KMS-11 (cell line): ENCODE measurements at regions not wholly inside any gene's neighbourhood (a gene's known extent, or its start where the extent isn't known, plus 50 kb on each side); places are given as distances from the start of the nearest gene placed in this dataset.

Experiments used
- H2AFZ ChIP-seq: fragments of 200-600 bp; sonication (generic); 2 replicates; pipeline ENCODE4 v1.6.1; 2016; ENCODE audit warnings: antibody characterized with exemption, mixed run types, low read depth
- H3K27ac ChIP-seq: fragments of 200-600 bp; sonication (generic); 2 replicates; pipeline ENCODE4 v1.6.1; 2016; ENCODE audit warnings: mild to moderate bottlenecking, mixed run types
- H3K27me3 ChIP-seq: fragments of 200-600 bp; sonication (generic); 2 replicates; pipeline ENCODE4 v1.6.1; 2017; ENCODE audit warnings: mild to moderate bottlenecking, low read depth, mixed run types, moderate library complexity; ENCODE audit not compliant: insufficient read depth
- H3K36me3 ChIP-seq: fragments of 200-600 bp; sonication (generic); 2 replicates; pipeline ENCODE4 v1.6.1; 2017; ENCODE audit warnings: mild to moderate bottlenecking, mixed run types; ENCODE audit not compliant: insufficient read depth
- H3K4me1 ChIP-seq: fragments of 200-600 bp; sonication (generic); 2 replicates; pipeline ENCODE4 v1.6.1; 2016; ENCODE audit warnings: mild to moderate bottlenecking, low read depth, mixed run types; ENCODE audit not compliant: poor library complexity, severe bottlenecking
- H3K4me2 ChIP-seq: fragments of 200-600 bp; sonication (generic); 2 replicates; pipeline ENCODE4 v1.7.0; 2016; ENCODE audit warnings: mild to moderate bottlenecking, mixed run types
- H3K4me3 ChIP-seq: fragments of 200-600 bp; sonication (generic); IDR thresholded peaks from 2 replicates; pipeline ENCODE4 v1.6.1; 2017; ENCODE audit warnings: low read depth, low read length, mixed read lengths; ENCODE audit not compliant: insufficient read depth
- H3K79me2 ChIP-seq: fragments of 200-600 bp; sonication (generic); 2 replicates; pipeline ENCODE4 v1.6.1; 2016; ENCODE audit warnings: low read depth, mixed run types; ENCODE audit not compliant: insufficient read depth
- H3K9ac ChIP-seq: fragments of 200-600 bp; sonication (generic); 2 replicates; pipeline ENCODE4 v1.6.1; 2016; ENCODE audit warnings: mild to moderate bottlenecking, mixed run types
- H4K20me1 ChIP-seq: fragments of 200-600 bp; sonication (generic); 2 replicates; pipeline ENCODE4 v1.6.1; 2016; ENCODE audit warnings: mild to moderate bottlenecking, mixed run types; ENCODE audit not compliant: insufficient read depth
- CTCF ChIP-seq: fragments of 200-600 bp; sonication (generic); conservative IDR thresholded peaks from 2 replicates; pipeline ENCODE4 v1.6.1; 2017; ENCODE audit warnings: low read depth, mild to moderate bottlenecking, antibody characterized with exemption, low read length, moderate library complexity, mixed read lengths

GRCh38 chr6:143621876-143622605 is 55.7 kb upstream of the PHACTR2 start:
- Histone ChIP-seq H3K4me2 (no peak overlapping the region), H2AFZ (no peak overlapping the region), H3K27me3 (no peaks in the 10 kb centered on the region; the same call in 1 of the 2 replicates), H3K36me3 (no peaks in the 10 kb centered on the region), H3K4me1 (no peaks in the 10 kb centered on the region), H3K27ac (no peak overlapping the region), H3K4me3 (no peak overlapping the region), H3K79me2 (no peaks in the 10 kb centered on the region), H3K9ac (no peak overlapping the region), H4K20me1 (no peaks in the 10 kb centered on the region)
- no peak for TF ChIP-seq CTCF

GRCh38 chr6:143621159-143621873 is 56.4 kb upstream of the PHACTR2 start:
- H4K20me1 ChIP-seq = no peaks in the 10 kb centered on the region
- H3K27me3 ChIP-seq = no peaks in the 10 kb centered on the region; the same call in 1 of the 2 replicates
- no peak overlapping the region for H3K27ac ChIP-seq
- no peak overlapping the region for H3K4me2 ChIP-seq
- no peak overlapping the region for H3K4me3 ChIP-seq
- TF ChIP-seq CTCF = no peak
- H3K4me1 ChIP-seq = peaks cover 3% of the 10 kb centered on the region
- no peak overlapping the region for H2AFZ ChIP-seq
- H3K36me3 ChIP-seq = no peaks in the 10 kb centered on the region
- H3K79me2 ChIP-seq = no peaks in the 10 kb centered on the region
- no peak overlapping the region for H3K9ac ChIP-seq

- Histone ChIP-seq H3K79me2 (no peaks in the 10 kb centered on the region), H3K36me3 (no peaks in the 10 kb centered on the region), H2AFZ (no peak overlapping the region), H3K4me2 (no peak overlapping the region), H4K20me1 (no peaks in the 10 kb centered on the region), H3K27me3 (no peaks in the 10 kb centered on the region; the same call in 1 of the 2 replicates), H3K27ac (no peak overlapping the region), H3K4me1 (peaks cover 11% of the 10 kb centered on the region), H3K4me3 (no peak overlapping the region), H3K9ac (no peak overlapping the region)
- no peak for TF ChIP-seq CTCF
These were observed 57.3 kb upstream of the PHACTR2 start for GRCh38 chr6:143620447-143620846.

- no peaks in the 10 kb centered on the region; the same call in 1 of the 2 replicates for H3K27me3 ChIP-seq
- peaks cover 17% of the 10 kb centered on the region for H3K4me1 ChIP-seq
- H3K27ac ChIP-seq = no peak overlapping the region
- H2AFZ ChIP-seq = no peak overlapping the region
- no peaks in the 10 kb centered on the region for H3K36me3 ChIP-seq
- H3K4me2 ChIP-seq = no peak overlapping the region
- no peaks in the 10 kb centered on the region for H3K79me2 ChIP-seq
- no peak overlapping the region for H3K4me3 ChIP-seq
- no peak for TF ChIP-seq CTCF
- no peaks in the 10 kb centered on the region for H4K20me1 ChIP-seq
- no peak overlapping the region for H3K9ac ChIP-seq
These were observed 57.9 kb upstream of the PHACTR2 start for GRCh38 chr6:143619824-143620401.
